ENCODE measurements at regions not wholly inside any gene's neighbourhood (a gene's known extent, or its start where the extent isn't known, plus 50 kb on each side); places are given as distances from the start of the nearest gene placed in this dataset.

DNA sequence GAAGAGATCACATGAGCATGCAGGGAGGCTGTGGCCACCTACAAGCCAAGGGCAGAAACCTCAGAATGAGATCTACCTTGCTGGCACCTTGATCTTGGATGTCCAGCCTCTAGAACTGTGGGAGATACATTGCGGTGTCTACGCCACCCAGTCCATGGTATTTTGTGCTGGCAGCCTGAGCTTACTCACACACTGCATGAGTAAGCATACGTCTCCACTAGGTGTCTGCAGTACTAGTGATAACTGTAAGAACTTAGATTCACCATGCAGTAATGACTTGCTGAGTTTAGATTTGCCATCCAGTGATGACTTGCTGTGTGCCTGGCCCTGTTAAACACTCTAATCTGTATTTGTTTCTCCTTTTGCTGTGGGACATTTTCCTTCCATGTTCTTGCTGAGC is 417.7 kb downstream of the GADD45G start:
- TF ChIP-seq CREB1 (IDR thresholded peaks at IDR 0.05; ENCODE audit: low read depth): no peak
- TF ChIP-seq CEBPB (IDR thresholded peaks at IDR 0.05): no peak
- TF ChIP-seq, protein P1, sequence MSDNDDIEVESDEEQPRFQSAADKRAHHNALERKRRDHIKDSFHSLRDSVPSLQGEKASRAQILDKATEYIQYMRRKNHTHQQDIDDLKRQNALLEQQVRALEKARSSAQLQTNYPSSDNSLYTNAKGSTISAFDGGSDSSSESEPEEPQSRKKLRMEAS (IDR thresholded peaks at IDR 0.05): no peak
- TF ChIP-seq, protein P2, sequence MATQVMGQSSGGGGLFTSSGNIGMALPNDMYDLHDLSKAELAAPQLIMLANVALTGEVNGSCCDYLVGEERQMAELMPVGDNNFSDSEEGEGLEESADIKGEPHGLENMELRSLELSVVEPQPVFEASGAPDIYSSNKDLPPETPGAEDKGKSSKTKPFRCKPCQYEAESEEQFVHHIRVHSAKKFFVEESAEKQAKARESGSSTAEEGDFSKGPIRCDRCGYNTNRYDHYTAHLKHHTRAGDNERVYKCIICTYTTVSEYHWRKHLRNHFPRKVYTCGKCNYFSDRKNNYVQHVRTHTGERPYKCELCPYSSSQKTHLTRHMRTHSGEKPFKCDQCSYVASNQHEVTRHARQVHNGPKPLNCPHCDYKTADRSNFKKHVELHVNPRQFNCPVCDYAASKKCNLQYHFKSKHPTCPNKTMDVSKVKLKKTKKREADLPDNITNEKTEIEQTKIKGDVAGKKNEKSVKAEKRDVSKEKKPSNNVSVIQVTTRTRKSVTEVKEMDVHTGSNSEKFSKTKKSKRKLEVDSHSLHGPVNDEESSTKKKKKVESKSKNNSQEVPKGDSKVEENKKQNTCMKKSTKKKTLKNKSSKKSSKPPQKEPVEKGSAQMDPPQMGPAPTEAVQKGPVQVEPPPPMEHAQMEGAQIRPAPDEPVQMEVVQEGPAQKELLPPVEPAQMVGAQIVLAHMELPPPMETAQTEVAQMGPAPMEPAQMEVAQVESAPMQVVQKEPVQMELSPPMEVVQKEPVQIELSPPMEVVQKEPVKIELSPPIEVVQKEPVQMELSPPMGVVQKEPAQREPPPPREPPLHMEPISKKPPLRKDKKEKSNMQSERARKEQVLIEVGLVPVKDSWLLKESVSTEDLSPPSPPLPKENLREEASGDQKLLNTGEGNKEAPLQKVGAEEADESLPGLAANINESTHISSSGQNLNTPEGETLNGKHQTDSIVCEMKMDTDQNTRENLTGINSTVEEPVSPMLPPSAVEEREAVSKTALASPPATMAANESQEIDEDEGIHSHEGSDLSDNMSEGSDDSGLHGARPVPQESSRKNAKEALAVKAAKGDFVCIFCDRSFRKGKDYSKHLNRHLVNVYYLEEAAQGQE (IDR thresholded peaks at IDR 0.05; ENCODE audit: low read depth): no peak
- no peak for TF ChIP-seq EGR1 (IDR thresholded peaks at IDR 0.05)
- no peak for TF ChIP-seq RAD21 (IDR thresholded peaks at IDR 0.05; ENCODE audit: low read depth)
- TF ChIP-seq ZBTB7A (IDR thresholded peaks at IDR 0.05; ENCODE audit: low read depth): no peak
- no peak for TF ChIP-seq TCF12 (IDR thresholded peaks at IDR 0.05; ENCODE audit: low read depth)
- no peak for TF ChIP-seq EP300 (IDR thresholded peaks at IDR 0.05; ENCODE audit: borderline replicate concordance)
- no peak for TF ChIP-seq NFIC (IDR thresholded peaks at IDR 0.05)
- TF ChIP-seq YY1 (IDR thresholded peaks at IDR 0.05; ENCODE audit: low read depth): no peak
- TF ChIP-seq TAF1 (IDR thresholded peaks at IDR 0.05; ENCODE audit: low read depth): no peak
